Keratinocyte (primary cell): ENCODE measurements at regions not wholly inside any gene's neighbourhood (a gene's known extent, or its start where the extent isn't known, plus 50 kb on each side); places are given as distances from the start of the nearest gene placed in this dataset.

Source experiments
- DNase-seq: peaks from one replicate; pipeline ENCODE4 v3.0.0-alpha.2; 2011; ENCODE audit warnings: low read depth, missing footprints, low spot score
- FAIRE-seq: peaks from 2 replicates; lab custom pipeline; 2011; peaks lifted over from hg19 to GRCh38; lab: Jason Lieb, UNC
- H2AFZ ChIP-seq: 2 replicates; pipeline ENCODE4 v1.6.0; 2012; ENCODE audit warnings: low read length, control low read depth, inconsistent platforms; ENCODE audit not compliant: control insufficient read depth
- H3K27ac ChIP-seq: 2 replicates; pipeline ENCODE4 v1.5.1; 2011; ENCODE audit warnings: low read length; ENCODE audit not compliant: control insufficient read depth, insufficient read depth
- H3K27me3 ChIP-seq: 3 replicates; pipeline ENCODE4 v1.6.0; 2011; ENCODE audit warnings: low read length; ENCODE audit not compliant: control insufficient read depth, insufficient read depth; ENCODE audit errors: extremely low read depth
- H3K36me3 ChIP-seq, 2 experiments: 2 replicates in 1 of 2; 3 replicates in 1 of 2; pipeline ENCODE4 v1.5.1; 2011; ENCODE audit warnings: low read length in 2 of 2, mild to moderate bottlenecking in 1 of 2; ENCODE audit not compliant: control insufficient read depth in 2 of 2, insufficient read depth in 2 of 2; ENCODE audit errors: extremely low read depth in 1 of 2
- H3K4me1 ChIP-seq: 3 replicates; pipeline ENCODE4 v1.5.1; 2011; ENCODE audit warnings: low read length; ENCODE audit not compliant: control insufficient read depth, insufficient read depth; ENCODE audit errors: extremely low read depth
- H3K4me2 ChIP-seq: 3 replicates; pipeline ENCODE4 v1.6.0; 2011; ENCODE audit warnings: low read depth, low read length; ENCODE audit not compliant: control insufficient read depth, insufficient read depth; ENCODE audit errors: extremely low read depth
- H3K4me3 ChIP-seq, 3 experiments: fragments of 200-600 bp in 1 of 3; sonication (generic) in 1 of 3; 2 replicates in 2 of 3; 3 replicates in 1 of 3; pipeline ENCODE4 v1.5.1; 2011 to 2016; ENCODE audit warnings: low read length in 3 of 3, mild to moderate bottlenecking in 3 of 3, control low read depth in 2 of 3, inconsistent platforms in 1 of 3, low read depth in 1 of 3, mixed read lengths in 1 of 3, mixed run types in 1 of 3, moderate library complexity in 1 of 3; ENCODE audit not compliant: control insufficient read depth in 2 of 3, insufficient read depth in 2 of 3; ENCODE audit errors: extremely low read depth in 1 of 3
- H3K79me2 ChIP-seq: 2 replicates; pipeline ENCODE4 v1.6.0; 2012; ENCODE audit warnings: low read length; ENCODE audit not compliant: control insufficient read depth, insufficient read depth
- H3K9ac ChIP-seq: 3 replicates; pipeline ENCODE4 v1.6.0; 2011; ENCODE audit warnings: low read length; ENCODE audit not compliant: control insufficient read depth, insufficient read depth; ENCODE audit errors: extremely low read depth
- H3K9me1 ChIP-seq: 3 replicates; pipeline ENCODE4 v1.6.0; 2011; ENCODE audit warnings: low read length; ENCODE audit not compliant: control insufficient read depth, insufficient read depth; ENCODE audit errors: extremely low read depth
- H3K9me3 ChIP-seq: 2 replicates; pipeline ENCODE4 v1.5.1; 2012; ENCODE audit warnings: low read depth, low read length; ENCODE audit not compliant: control insufficient read depth
- H4K20me1 ChIP-seq: 3 replicates; pipeline ENCODE4 v1.6.0; 2011; ENCODE audit warnings: low read length; ENCODE audit not compliant: control insufficient read depth, insufficient read depth; ENCODE audit errors: extremely low read depth
- EZH2 ChIP-seq: IDR thresholded peaks from one replicate; pipeline ENCODE4 v1.6.1; 2012; ENCODE audit warnings: inconsistent platforms, mild to moderate bottlenecking, low read length, moderate library complexity
- dilution Hi-C: fragments of 300-500 bp; cut with MboI; formaldehyde crosslinking; loops from one replicate; pipeline ENCODE4 v1.7.0; 2020; ENCODE audit warnings: low sequenced_read_pairs; ENCODE audit not compliant: extremely low pct_ligation_motif_present
- TF ChIP-seq, protein P1 (sequence below), 3 experiments: IDR thresholded peaks in 1 of 3; conservative IDR thresholded peaks in 1 of 3; optimal IDR thresholded peaks in 1 of 3; 2 replicates in 2 of 3; 3 replicates in 1 of 3; pipeline versions ENCODE3 to v1.5.1; 2011; ENCODE audit warnings: low read length in 3 of 3, mild to moderate bottlenecking in 3 of 3, moderate library complexity in 2 of 3, control low read depth in 1 of 3, inconsistent platforms in 1 of 3; ENCODE audit not compliant: insufficient read depth in 2 of 3; ENCODE audit errors: extremely low read depth in 1 of 3

DNA sequence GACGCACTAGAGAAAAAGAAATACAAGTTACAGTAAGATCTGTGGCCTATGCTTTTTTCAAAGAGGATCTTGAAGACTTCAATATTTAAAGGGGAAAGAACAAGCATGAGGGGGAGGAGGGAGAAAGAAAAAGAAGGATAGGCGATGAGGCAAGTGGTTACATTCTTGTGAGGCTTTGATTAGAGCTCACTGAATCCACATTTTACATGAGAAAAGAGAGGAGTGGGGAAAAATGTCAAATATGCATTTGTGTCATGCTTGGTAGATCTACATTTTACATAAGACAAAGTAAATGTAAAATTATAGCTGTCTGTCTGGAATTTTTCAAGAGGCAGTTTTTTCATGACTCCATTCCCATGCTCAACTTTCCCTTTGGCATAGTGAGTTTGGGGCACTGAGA is 965.9 kb downstream of the FSTL5 start:
- no peaks in the 10 kb centered on the region for H3K9me1 ChIP-seq
- dilution Hi-C loops: no loop called here
- H3K27me3 ChIP-seq: no peaks in the 10 kb centered on the region
- no peak overlapping the region for H3K27ac ChIP-seq
- FAIRE-seq (no peak), DNase-seq (no peak)
- H3K9me3 ChIP-seq: no peaks in the 10 kb centered on the region
- no peak overlapping the region for H2AFZ ChIP-seq
- no peak overlapping the region for H3K4me3 ChIP-seq
- H3K9ac ChIP-seq: no peak overlapping the region
- no peaks in the 10 kb centered on the region for H3K4me1 ChIP-seq
- no peaks in the 10 kb centered on the region for H4K20me1 ChIP-seq
- TF ChIP-seq, protein P1, sequence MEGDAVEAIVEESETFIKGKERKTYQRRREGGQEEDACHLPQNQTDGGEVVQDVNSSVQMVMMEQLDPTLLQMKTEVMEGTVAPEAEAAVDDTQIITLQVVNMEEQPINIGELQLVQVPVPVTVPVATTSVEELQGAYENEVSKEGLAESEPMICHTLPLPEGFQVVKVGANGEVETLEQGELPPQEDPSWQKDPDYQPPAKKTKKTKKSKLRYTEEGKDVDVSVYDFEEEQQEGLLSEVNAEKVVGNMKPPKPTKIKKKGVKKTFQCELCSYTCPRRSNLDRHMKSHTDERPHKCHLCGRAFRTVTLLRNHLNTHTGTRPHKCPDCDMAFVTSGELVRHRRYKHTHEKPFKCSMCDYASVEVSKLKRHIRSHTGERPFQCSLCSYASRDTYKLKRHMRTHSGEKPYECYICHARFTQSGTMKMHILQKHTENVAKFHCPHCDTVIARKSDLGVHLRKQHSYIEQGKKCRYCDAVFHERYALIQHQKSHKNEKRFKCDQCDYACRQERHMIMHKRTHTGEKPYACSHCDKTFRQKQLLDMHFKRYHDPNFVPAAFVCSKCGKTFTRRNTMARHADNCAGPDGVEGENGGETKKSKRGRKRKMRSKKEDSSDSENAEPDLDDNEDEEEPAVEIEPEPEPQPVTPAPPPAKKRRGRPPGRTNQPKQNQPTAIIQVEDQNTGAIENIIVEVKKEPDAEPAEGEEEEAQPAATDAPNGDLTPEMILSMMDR (optimal IDR thresholded peaks at IDR 0.05 in 1 of 3, IDR thresholded peaks at IDR 0.05 in 1 of 3, conservative IDR thresholded peaks at IDR 0.05 in 1 of 3; ENCODE audit: extremely low read depth in 1 of 3, insufficient read depth in 2 of 3, low read length in 3 of 3): no peak
- TF ChIP-seq EZH2: no peak
- H3K79me2 ChIP-seq: no peaks in the 10 kb centered on the region
- H3K36me3 ChIP-seq: no peaks in the 10 kb centered on the region
- no peak overlapping the region for H3K4me2 ChIP-seq

DNA sequence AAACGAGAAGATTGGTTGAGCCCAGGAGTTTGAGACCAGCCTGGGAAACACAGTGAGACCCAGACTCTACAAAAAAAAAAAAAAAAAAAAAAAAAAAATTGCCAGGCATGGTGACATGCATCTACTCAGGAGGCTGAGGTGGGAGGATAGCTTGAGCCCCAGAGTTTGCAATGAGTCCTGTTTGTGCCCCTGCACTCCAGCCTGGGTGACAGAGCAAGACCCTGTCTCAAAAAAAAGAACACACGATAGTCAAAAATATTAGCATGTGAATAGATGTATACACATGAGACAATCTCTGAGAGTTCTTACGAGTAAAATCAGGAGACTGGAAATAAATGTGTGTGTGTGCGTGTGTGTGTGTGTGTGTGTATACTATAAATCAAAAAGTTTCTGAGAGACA is 966.3 kb downstream of the FSTL5 start:
- dilution Hi-C loops: no loop called here
- Histone ChIP-seq H3K36me3 (no peaks in the 10 kb centered on the region), H3K4me2 (no peak overlapping the region), H4K20me1 (no peaks in the 10 kb centered on the region), H3K4me3 (no peak overlapping the region), H3K4me1 (no peaks in the 10 kb centered on the region), H3K9me1 (no peaks in the 10 kb centered on the region), H3K27me3 (no peaks in the 10 kb centered on the region), H2AFZ (no peak overlapping the region), H3K27ac (no peak overlapping the region), H3K79me2 (no peaks in the 10 kb centered on the region), H3K9ac (no peak overlapping the region), H3K9me3 (no peaks in the 10 kb centered on the region)
- no peak for TF ChIP-seq EZH2
- TF ChIP-seq, protein P1 (optimal IDR thresholded peaks at IDR 0.05 in 1 of 3, IDR thresholded peaks at IDR 0.05 in 1 of 3, conservative IDR thresholded peaks at IDR 0.05 in 1 of 3; ENCODE audit: extremely low read depth in 1 of 3, insufficient read depth in 2 of 3, low read length in 3 of 3): no peak
- no peak for DNase-seq
- no peak for FAIRE-seq
